ENCODE measurements at regions not wholly inside any gene's neighbourhood (a gene's known extent, or its start where the extent isn't known, plus 50 kb on each side); places are given as distances from the start of the nearest gene placed in this dataset.

- Histone ChIP-seq H3K27me3 (ENCODE audit: control insufficient read depth in 3 of 3, insufficient read depth in 3 of 3, low read depth in 1 of 3, low read length in 3 of 3) (no peaks in the 10 kb centered on the region), H4K91ac (ENCODE audit: low read depth, low read length, poor library complexity) (no peak overlapping the region), H2BK15ac (ENCODE audit: low read length) (no peak overlapping the region), H3K79me1 (ENCODE audit: low read depth, low read length) (no peaks in the 10 kb centered on the region), H3K14ac (ENCODE audit: low read length) (no peak overlapping the region), H2BK5ac (ENCODE audit: low read length) (no peak overlapping the region), H3K27ac (replicated peaks; ENCODE audit: low read length) (no peak overlapping the region), H3K4me2 (ENCODE audit: insufficient read depth, low read length, poor library complexity, severe bottlenecking) (no peak overlapping the region), H2BK120ac (ENCODE audit: low read depth, low read length) (no peak overlapping the region), H3K9me3 (replicated peaks in 1 of 2; ENCODE audit: control insufficient read depth in 2 of 2, insufficient read depth in 1 of 2, low read depth in 1 of 2, low read length in 2 of 2) (no peaks in the 10 kb centered on the region), H3K9ac (ENCODE audit: low read depth, low read length, poor library complexity) (no peak overlapping the region), H3K36me3 (replicated peaks in 1 of 2; ENCODE audit: control insufficient read depth in 2 of 2, insufficient read depth in 2 of 2, low read length in 2 of 2) (no peaks in the 10 kb centered on the region), H2AFZ (ENCODE audit: low read length) (peak overlapping the region; percentile 72), H3K4me1 (ENCODE audit: control insufficient read depth in 2 of 2, insufficient read depth in 1 of 2, low read depth in 1 of 2, low read length in 2 of 2) (peaks cover 8 to 11% of the 10 kb centered on the region in 2 donors), H2AK5ac (ENCODE audit: low read depth, low read length) (peak overlapping the region; percentile 50), H3K4me3 (ENCODE audit: low read length in 2 of 2) (no peak overlapping the region), H4K8ac (ENCODE audit: low read depth, low read length) (no peak overlapping the region), H3K4ac (ENCODE audit: low read length) (no peak overlapping the region), H3K23ac (ENCODE audit: low read depth, low read length, poor library complexity) (no peak overlapping the region), H3K18ac (ENCODE audit: low read length) (peak overlapping the region; percentile 68), H2BK12ac (ENCODE audit: low read length) (no peak overlapping the region)
- DNase-seq (ENCODE audit: low spot score): no peak
- WGBS, 2 donors (ENCODE audit: extremely low coverage in 2 of 2, insufficient read length in 2 of 2, insufficient replicate concordance in 1 of 2): no CpG with 5 or more reads among the region's 5 CpGs
These were observed 253.8 kb downstream of the TNS1 start for GRCh38 chr2:217749008-217749407.

GRCh38 chr2:217746808-217747207 lies 256.0 kb downstream of the TNS1 start:
- H3K23ac ChIP-seq (ENCODE audit: low read depth, low read length, poor library complexity): no peak overlapping the region
- H3K4me2 ChIP-seq (ENCODE audit: insufficient read depth, low read length, poor library complexity, severe bottlenecking): no peak overlapping the region
- H3K36me3 ChIP-seq (replicated peaks in 1 of 2; ENCODE audit: control insufficient read depth in 2 of 2, insufficient read depth in 2 of 2, low read length in 2 of 2): no peaks in the 10 kb centered on the region
- H3K9me3 ChIP-seq (replicated peaks in 1 of 2; ENCODE audit: control insufficient read depth in 2 of 2, insufficient read depth in 1 of 2, low read depth in 1 of 2, low read length in 2 of 2): no peaks in the 10 kb centered on the region
- no peak overlapping the region for H2BK15ac ChIP-seq (ENCODE audit: low read length)
- H3K9ac ChIP-seq (ENCODE audit: low read depth, low read length, poor library complexity): no peak overlapping the region
- WGBS, 2 donors (ENCODE audit: extremely low coverage in 2 of 2, insufficient read length in 2 of 2, insufficient replicate concordance in 1 of 2): no CpG with 5 or more reads among the region's 3 CpGs
- no peak overlapping the region for H3K18ac ChIP-seq (ENCODE audit: low read length)
- no peak overlapping the region for H3K14ac ChIP-seq (ENCODE audit: low read length)
- no peak overlapping the region for H4K91ac ChIP-seq (ENCODE audit: low read depth, low read length, poor library complexity)
- H2AK5ac ChIP-seq (ENCODE audit: low read depth, low read length): no peak overlapping the region
- H2BK12ac ChIP-seq (ENCODE audit: low read length): no peak overlapping the region
- no peak overlapping the region for H2BK120ac ChIP-seq (ENCODE audit: low read depth, low read length)
- H3K4me3 ChIP-seq (ENCODE audit: low read length in 2 of 2): no peak overlapping the region
- no peak overlapping the region for H2BK5ac ChIP-seq (ENCODE audit: low read length)
- H3K79me1 ChIP-seq (ENCODE audit: low read depth, low read length): no peaks in the 10 kb centered on the region
- H3K27ac ChIP-seq (replicated peaks; ENCODE audit: low read length): no peak overlapping the region
- peaks cover 8 to 11% of the 10 kb centered on the region in 2 donors for H3K4me1 ChIP-seq (ENCODE audit: control insufficient read depth in 2 of 2, insufficient read depth in 1 of 2, low read depth in 1 of 2, low read length in 2 of 2)
- H2AFZ ChIP-seq (ENCODE audit: low read length): no peak overlapping the region
- no peaks in the 10 kb centered on the region for H3K27me3 ChIP-seq (ENCODE audit: control insufficient read depth in 3 of 3, insufficient read depth in 3 of 3, low read depth in 1 of 3, low read length in 3 of 3)
- DNase-seq (ENCODE audit: low spot score): no peak
- no peak overlapping the region for H3K4ac ChIP-seq (ENCODE audit: low read length)
- no peak overlapping the region for H4K8ac ChIP-seq (ENCODE audit: low read depth, low read length)

GRCh38 chr2:217743966-217744761 lies 258.6 kb downstream of the TNS1 start:
- Histone ChIP-seq H2BK12ac (ENCODE audit: low read length) (no peak overlapping the region), H3K9ac (ENCODE audit: low read depth, low read length, poor library complexity) (no peak overlapping the region), H3K23ac (ENCODE audit: low read depth, low read length, poor library complexity) (no peak overlapping the region), H2BK15ac (ENCODE audit: low read length) (no peak overlapping the region), H3K27me3 (ENCODE audit: control insufficient read depth in 3 of 3, insufficient read depth in 3 of 3, low read depth in 1 of 3, low read length in 3 of 3) (no peaks in the 10 kb centered on the region), H3K4me1 (ENCODE audit: control insufficient read depth in 2 of 2, insufficient read depth in 1 of 2, low read depth in 1 of 2, low read length in 2 of 2) (peaks cover 8 to 11% of the 10 kb centered on the region in 2 donors), H2BK5ac (ENCODE audit: low read length) (no peak overlapping the region), H3K79me1 (ENCODE audit: low read depth, low read length) (no peaks in the 10 kb centered on the region), H4K91ac (ENCODE audit: low read depth, low read length, poor library complexity) (no peak overlapping the region), H4K8ac (ENCODE audit: low read depth, low read length) (no peak overlapping the region), H3K27ac (replicated peaks; ENCODE audit: low read length) (no peak overlapping the region), H3K14ac (ENCODE audit: low read length) (no peak overlapping the region), H2BK120ac (ENCODE audit: low read depth, low read length) (no peak overlapping the region), H2AK5ac (ENCODE audit: low read depth, low read length) (peak overlapping the region; percentile 8), H3K36me3 (replicated peaks in 1 of 2; ENCODE audit: control insufficient read depth in 2 of 2, insufficient read depth in 2 of 2, low read length in 2 of 2) (no peaks in the 10 kb centered on the region), H3K4me2 (ENCODE audit: insufficient read depth, low read length, poor library complexity, severe bottlenecking) (no peak overlapping the region), H2AFZ (ENCODE audit: low read length) (no peak overlapping the region), H3K4ac (ENCODE audit: low read length) (no peak overlapping the region), H3K18ac (ENCODE audit: low read length) (no peak overlapping the region), H3K4me3 (ENCODE audit: low read length in 2 of 2) (no peak overlapping the region), H3K9me3 (replicated peaks in 1 of 2; ENCODE audit: control insufficient read depth in 2 of 2, insufficient read depth in 1 of 2, low read depth in 1 of 2, low read length in 2 of 2) (no peaks in the 10 kb centered on the region)
- no peak for DNase-seq (ENCODE audit: low spot score)
- WGBS, 2 donors (ENCODE audit: extremely low coverage in 2 of 2, insufficient read length in 2 of 2, insufficient replicate concordance in 1 of 2): no CpG with 5 or more reads among the region's 6 CpGs

- H2BK5ac ChIP-seq (ENCODE audit: low read length): no peak overlapping the region
- no peak overlapping the region for H3K14ac ChIP-seq (ENCODE audit: low read length)
- H4K8ac ChIP-seq (ENCODE audit: low read depth, low read length): no peak overlapping the region
- no peak overlapping the region for H4K91ac ChIP-seq (ENCODE audit: low read depth, low read length, poor library complexity)
- no peak overlapping the region for H2BK15ac ChIP-seq (ENCODE audit: low read length)
- H3K4me1 ChIP-seq (ENCODE audit: control insufficient read depth in 2 of 2, insufficient read depth in 1 of 2, low read depth in 1 of 2, low read length in 2 of 2): peaks cover 4 to 5% of the 10 kb centered on the region in 2 donors
- H2BK12ac ChIP-seq (ENCODE audit: low read length): no peak overlapping the region
- DNase-seq (ENCODE audit: low spot score): no peak
- H3K4me2 ChIP-seq (ENCODE audit: insufficient read depth, low read length, poor library complexity, severe bottlenecking): no peak overlapping the region
- H3K36me3 ChIP-seq (replicated peaks in 1 of 2; ENCODE audit: control insufficient read depth in 2 of 2, insufficient read depth in 2 of 2, low read length in 2 of 2): no peaks in the 10 kb centered on the region
- H3K9ac ChIP-seq (ENCODE audit: low read depth, low read length, poor library complexity): no peak overlapping the region
- H3K27ac ChIP-seq (replicated peaks; ENCODE audit: low read length): no peak overlapping the region
- H3K9me3 ChIP-seq (replicated peaks in 1 of 2; ENCODE audit: control insufficient read depth in 2 of 2, insufficient read depth in 1 of 2, low read depth in 1 of 2, low read length in 2 of 2): no peaks in the 10 kb centered on the region
- no peak overlapping the region for H3K23ac ChIP-seq (ENCODE audit: low read depth, low read length, poor library complexity)
- no peak overlapping the region for H2BK120ac ChIP-seq (ENCODE audit: low read depth, low read length)
- no peak overlapping the region for H2AK5ac ChIP-seq (ENCODE audit: low read depth, low read length)
- no peak overlapping the region for H3K4me3 ChIP-seq (ENCODE audit: low read length in 2 of 2)
- H3K18ac ChIP-seq (ENCODE audit: low read length): no peak overlapping the region
- no peaks in the 10 kb centered on the region for H3K27me3 ChIP-seq (ENCODE audit: control insufficient read depth in 3 of 3, insufficient read depth in 3 of 3, low read depth in 1 of 3, low read length in 3 of 3)
- no peaks in the 10 kb centered on the region for H3K79me1 ChIP-seq (ENCODE audit: low read depth, low read length)
- no peak overlapping the region for H3K4ac ChIP-seq (ENCODE audit: low read length)
- H2AFZ ChIP-seq (ENCODE audit: low read length): no peak overlapping the region
- WGBS, 2 donors (ENCODE audit: extremely low coverage in 2 of 2, insufficient read length in 2 of 2, insufficient replicate concordance in 1 of 2): no CpG with 5 or more reads among the region's 2 CpGs
These were observed 259.4 kb downstream of the TNS1 start for GRCh38 chr2:217743407-217743806.

Measured in neuronal stem cell (in vitro differentiated cells).